ENCODE measurements at regions not wholly inside any gene's neighbourhood (a gene's known extent, or its start where the extent isn't known, plus 50 kb on each side); places are given as distances from the start of the nearest gene placed in this dataset.

GRCh38 chr21:26224366-26224765 lies 53.8 kb upstream of the APP start:
- no peaks in the 10 kb centered on the region for H3K27me3 Mint-ChIP-seq
- CTCF ChIA-PET, result interaction anchor here (0.6 kb wide), 1 partner anchor 576 kb away, joined by 3 read pairs; no protein-coding TSS in a partner anchor
- H3K36me3 Mint-ChIP-seq, result no peaks in the 10 kb centered on the region
- H3K9me3 Mint-ChIP-seq, result no peaks in the 10 kb centered on the region
- no peak overlapping the region for H3K4me3 Mint-ChIP-seq
- DNase-seq, result no peak
- H3K27ac Mint-ChIP-seq, result no peak overlapping the region
- H3K4me1 Mint-ChIP-seq, result no peaks in the 10 kb centered on the region

Measured in activated naive CD4-positive, alpha-beta T cell treated with anti-CD3 and anti-CD28 coated beads, Interleukin-2, amount 10 ng/mL, durations not matched to agents 7 days and 5 days (primary cell).